ENCODE measurements at regions not wholly inside any gene's neighbourhood (a gene's known extent, or its start where the extent isn't known, plus 50 kb on each side); places are given as distances from the start of the nearest gene placed in this dataset.
A peak's percentile ranks its signal among the peaks of the same experiment; 100 is the strongest.

GRCh38 chr3:76324101-76324500, 538.8 kb upstream of the ZNF717 start:
- DNase-seq (ENCODE audit: low read depth, low spot score) (no peak), FAIRE-seq (no peak), ATAC-seq (peak; percentile 51)
- ChIA-PET SMC1A (ENCODE audit: uncharacterized antibody, unreplicated experiment) (interaction anchor here (0.6 kb wide), 1 partner anchor 37 kb away, joined by 3 read pairs; no protein-coding TSS in a partner anchor), RAD21 (ENCODE audit: unreplicated experiment) (no interaction called here), POLR2A (no interaction called here), CTCF (no interaction called here)
- H3K36me3 ChIP-seq (ENCODE audit: control insufficient read depth in 2 of 2, insufficient read depth in 2 of 2, low read length in 1 of 2): no peaks in the 10 kb centered on the region
- no peak overlapping the region for H2AFZ ChIP-seq (ENCODE audit: control insufficient read depth, low read depth, low read length)
- no peak for TF ChIP-seq SMC3 (IDR thresholded peaks at IDR 0.05; ENCODE audit: borderline replicate concordance, low read length)
- TF ChIP-seq HDAC2 (IDR thresholded peaks at IDR 0.05): no peak
- peak; percentile 68; the same call in 1 of the 2 replicates for TF ChIP-seq RUNX3 (IDR thresholded peaks at IDR 0.05; ENCODE audit: low read length)
- 6% methylated on average over 4 of the region's 4 CpGs for WGBS (ENCODE audit: insufficient coverage, insufficient replicate concordance, low lambda C conversion rate, missing lambda C conversion rate)
- no TSS peak for BruUV-seq (replicated peaks)
- in situ Hi-C loops (cut with MboI): no loop called here
- H3K4me3 ChIP-seq: no peak overlapping the region
- intact Hi-C loops (cut with micrococcal nuclease; ENCODE audit: unreplicated experiment): no loop called here
- H3K9ac ChIP-seq (ENCODE audit: control insufficient read depth, insufficient read depth, low read length): no peak overlapping the region
- no peaks in the 10 kb centered on the region for H3K27me3 ChIP-seq (replicated peaks in 1 of 2; ENCODE audit: control insufficient read depth in 2 of 2, insufficient read depth in 2 of 2, low read length in 1 of 2)
- no peaks in the 10 kb centered on the region for H3K79me2 ChIP-seq (ENCODE audit: control insufficient read depth, insufficient read depth, low read length)
- no peaks in the 10 kb centered on the region for H3K9me3 ChIP-seq (replicated peaks; ENCODE audit: control insufficient read depth, insufficient read depth, low read length)
- no peaks in the 10 kb centered on the region for H3K4me1 ChIP-seq (ENCODE audit: control insufficient read depth, insufficient read depth, low read length)
- H3K4me2 ChIP-seq (ENCODE audit: control insufficient read depth, insufficient read depth): no peak overlapping the region
- H3K27ac ChIP-seq (ENCODE audit: control insufficient read depth, insufficient read depth): no peak overlapping the region
- no peaks in the 10 kb centered on the region for H4K20me1 ChIP-seq (ENCODE audit: control insufficient read depth, insufficient read depth)

- DNase-seq (ENCODE audit: low read depth, low spot score) (no peak), FAIRE-seq (no peak), ATAC-seq (no peak)
- Histone ChIP-seq H3K27ac (ENCODE audit: control insufficient read depth, insufficient read depth) (no peak overlapping the region), H3K9me3 (replicated peaks; ENCODE audit: control insufficient read depth, insufficient read depth, low read length) (no peaks in the 10 kb centered on the region), H2AFZ (ENCODE audit: control insufficient read depth, low read depth, low read length) (no peak overlapping the region), H4K20me1 (ENCODE audit: control insufficient read depth, insufficient read depth) (no peaks in the 10 kb centered on the region), H3K36me3 (ENCODE audit: control insufficient read depth in 2 of 2, insufficient read depth in 2 of 2, low read length in 1 of 2) (no peaks in the 10 kb centered on the region), H3K27me3 (replicated peaks in 1 of 2; ENCODE audit: control insufficient read depth in 2 of 2, insufficient read depth in 2 of 2, low read length in 1 of 2) (no peaks in the 10 kb centered on the region), H3K9ac (ENCODE audit: control insufficient read depth, insufficient read depth, low read length) (no peak overlapping the region), H3K4me3 (no peak overlapping the region), H3K79me2 (ENCODE audit: control insufficient read depth, insufficient read depth, low read length) (no peaks in the 10 kb centered on the region), H3K4me2 (ENCODE audit: control insufficient read depth, insufficient read depth) (no peak overlapping the region), H3K4me1 (ENCODE audit: control insufficient read depth, insufficient read depth, low read length) (no peaks in the 10 kb centered on the region)
- SMC1A ChIA-PET (ENCODE audit: uncharacterized antibody, unreplicated experiment): interaction anchor here (0.5 to 0.6 kb wide), 2 partner anchors 30 to 100 kb away, joined by 3 to 4 read pairs; no protein-coding TSS in a partner anchor
- 28% methylated on average over 2 of the region's 2 CpGs for WGBS (ENCODE audit: insufficient coverage, insufficient replicate concordance, low lambda C conversion rate, missing lambda C conversion rate)
- in situ Hi-C loops (cut with MboI): no loop called here
- POLR2A ChIA-PET: no interaction called here
- RAD21 ChIA-PET (ENCODE audit: unreplicated experiment): no interaction called here
- CTCF ChIA-PET: interaction anchor here (0.6 kb wide), 1 partner anchor 89 kb away, joined by 3 read pairs; no protein-coding TSS in a partner anchor
- BruUV-seq (replicated peaks): no TSS peak
- intact Hi-C loops (cut with micrococcal nuclease; ENCODE audit: unreplicated experiment): no loop called here
- TF ChIP-seq E2F4 (IDR thresholded peaks at IDR 0.05; ENCODE audit: low read depth, low read length) (no peak), SPI1 (IDR thresholded peaks at IDR 0.05; ENCODE audit: borderline replicate concordance, insufficient read depth, low read depth, low read length) (no peak), RAD21 (IDR thresholded peaks at IDR 0.05; ENCODE audit: insufficient read depth, low read depth, low read length) (no peak), BMI1 (IDR thresholded peaks at IDR 0.05; ENCODE audit: borderline replicate concordance) (no peak), HDGF (IDR thresholded peaks at IDR 0.05) (no peak), RAD51 (IDR thresholded peaks at IDR 0.05) (no peak), TARDBP (IDR thresholded peaks at IDR 0.05; ENCODE audit: borderline replicate concordance) (no peak), RUNX3 (IDR thresholded peaks at IDR 0.05; ENCODE audit: low read length) (no peak), RBBP5 (conservative IDR thresholded peaks at IDR 0.05) (no peak), ZNF24 (IDR thresholded peaks at IDR 0.05) (no peak), ATF3 (IDR thresholded peaks at IDR 0.05; ENCODE audit: borderline replicate concordance, extremely low read depth, low read depth, low read length) (no peak)
- TF ChIP-seq, protein P1, sequence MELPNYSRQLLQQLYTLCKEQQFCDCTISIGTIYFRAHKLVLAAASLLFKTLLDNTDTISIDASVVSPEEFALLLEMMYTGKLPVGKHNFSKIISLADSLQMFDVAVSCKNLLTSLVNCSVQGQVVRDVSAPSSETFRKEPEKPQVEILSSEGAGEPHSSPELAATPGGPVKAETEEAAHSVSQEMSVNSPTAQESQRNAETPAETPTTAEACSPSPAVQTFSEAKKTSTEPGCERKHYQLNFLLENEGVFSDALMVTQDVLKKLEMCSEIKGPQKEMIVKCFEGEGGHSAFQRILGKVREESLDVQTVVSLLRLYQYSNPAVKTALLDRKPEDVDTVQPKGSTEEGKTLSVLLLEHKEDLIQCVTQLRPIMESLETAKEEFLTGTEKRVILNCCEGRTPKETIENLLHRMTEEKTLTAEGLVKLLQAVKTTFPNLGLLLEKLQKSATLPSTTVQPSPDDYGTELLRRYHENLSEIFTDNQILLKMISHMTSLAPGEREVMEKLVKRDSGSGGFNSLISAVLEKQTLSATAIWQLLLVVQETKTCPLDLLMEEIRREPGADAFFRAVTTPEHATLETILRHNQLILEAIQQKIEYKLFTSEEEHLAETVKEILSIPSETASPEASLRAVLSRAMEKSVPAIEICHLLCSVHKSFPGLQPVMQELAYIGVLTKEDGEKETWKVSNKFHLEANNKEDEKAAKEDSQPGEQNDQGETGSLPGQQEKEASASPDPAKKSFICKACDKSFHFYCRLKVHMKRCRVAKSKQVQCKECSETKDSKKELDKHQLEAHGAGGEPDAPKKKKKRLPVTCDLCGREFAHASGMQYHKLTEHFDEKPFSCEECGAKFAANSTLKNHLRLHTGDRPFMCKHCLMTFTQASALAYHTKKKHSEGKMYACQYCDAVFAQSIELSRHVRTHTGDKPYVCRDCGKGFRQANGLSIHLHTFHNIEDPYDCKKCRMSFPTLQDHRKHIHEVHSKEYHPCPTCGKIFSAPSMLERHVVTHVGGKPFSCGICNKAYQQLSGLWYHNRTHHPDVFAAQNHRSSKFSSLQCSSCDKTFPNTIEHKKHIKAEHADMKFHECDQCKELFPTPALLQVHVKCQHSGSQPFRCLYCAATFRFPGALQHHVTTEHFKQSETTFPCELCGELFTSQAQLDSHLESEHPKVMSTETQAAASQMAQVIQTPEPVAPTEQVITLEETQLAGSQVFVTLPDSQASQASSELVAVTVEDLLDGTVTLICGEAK (IDR thresholded peaks at IDR 0.05; ENCODE audit: borderline replicate concordance): no peak
Observed at GRCh38 chr3:76345878-76346277, 560.5 kb upstream of the ZNF717 start.
